H9 (cell line): ENCODE measurements at regions not wholly inside any gene's neighbourhood (a gene's known extent, or its start where the extent isn't known, plus 50 kb on each side); places are given as distances from the start of the nearest gene placed in this dataset.

Source experiments
- DNase-seq: peaks from one replicate; pipeline ENCODE4 v3.0.0-alpha.2; 2017
- H2AFZ ChIP-seq: one replicate; pipeline ENCODE4 v1.6.1; 2013; ENCODE audit warnings: mild to moderate bottlenecking, low read length, control low read depth, moderate library complexity
- H2AK5ac ChIP-seq: 2 replicates; pipeline ENCODE4 v1.6.1; 2013; ENCODE audit warnings: low read length, control low read depth, mixed read lengths; ENCODE audit not compliant: insufficient read length
- H2BK120ac ChIP-seq: one replicate; pipeline ENCODE4 v1.6.1; 2013; ENCODE audit warnings: low read depth, mild to moderate bottlenecking, low read length, control low read depth, inconsistent platforms; ENCODE audit not compliant: poor library complexity, severe bottlenecking
- H2BK12ac ChIP-seq: 2 replicates; pipeline ENCODE4 v1.6.1; 2013; ENCODE audit warnings: low read length, control low read depth, mixed read lengths, low read depth; ENCODE audit not compliant: insufficient read length
- H2BK15ac ChIP-seq: 2 replicates; pipeline ENCODE4 v1.6.1; 2013; ENCODE audit warnings: low read depth, low read length, control low read depth
- H2BK20ac ChIP-seq: one replicate; pipeline ENCODE4 v1.6.1; 2013; ENCODE audit warnings: low read depth, mild to moderate bottlenecking, low read length, control low read depth, inconsistent platforms; ENCODE audit not compliant: poor library complexity, severe bottlenecking
- H2BK5ac ChIP-seq: 2 replicates; pipeline ENCODE4 v1.6.1; 2013; ENCODE audit warnings: low read length, control low read depth, mixed read lengths; ENCODE audit not compliant: insufficient read length
- H3K14ac ChIP-seq: 2 replicates; pipeline ENCODE4 v1.6.1; 2013; ENCODE audit warnings: low read length, control low read depth; ENCODE audit not compliant: insufficient read depth
- H3K18ac ChIP-seq: 2 replicates; pipeline ENCODE4 v1.6.1; 2013; ENCODE audit warnings: low read depth, mild to moderate bottlenecking, mixed read lengths, low read length, control low read depth; ENCODE audit not compliant: insufficient read length
- H3K23ac ChIP-seq: 2 replicates; pipeline ENCODE4 v1.6.1; 2013; ENCODE audit warnings: low read length, control low read depth, mixed read lengths, low read depth; ENCODE audit not compliant: insufficient read length
- H3K23me2 ChIP-seq: 2 replicates; pipeline ENCODE4 v1.6.1; 2013; ENCODE audit warnings: low read depth, mild to moderate bottlenecking, mixed read lengths, low read length, control low read depth; ENCODE audit not compliant: insufficient read length, poor library complexity, severe bottlenecking
- H3K27ac ChIP-seq: 2 replicates; pipeline ENCODE4 v1.5.1; 2013; ENCODE audit warnings: low read length, control low read depth, mixed read lengths, low read depth; ENCODE audit not compliant: insufficient read length
- H3K27me3 ChIP-seq: 2 replicates; pipeline ENCODE4 v1.6.1; 2013; ENCODE audit warnings: low read length, control low read depth, inconsistent platforms; ENCODE audit not compliant: insufficient read depth
- H3K4ac ChIP-seq: 2 replicates; pipeline ENCODE4 v1.6.1; 2013; ENCODE audit warnings: low read depth, mild to moderate bottlenecking, control low read depth, inconsistent platforms, low read length, moderate library complexity
- H3K4me1 ChIP-seq: 2 replicates; pipeline ENCODE4 v1.6.1; 2013; ENCODE audit warnings: low read length, control low read depth, inconsistent platforms; ENCODE audit not compliant: insufficient read depth
- H3K4me2 ChIP-seq: 2 replicates; pipeline ENCODE4 v1.6.1; 2013; ENCODE audit warnings: low read length, control low read depth, mixed read lengths; ENCODE audit not compliant: insufficient read length, insufficient read depth
- H3K56ac ChIP-seq: 2 replicates; pipeline ENCODE4 v1.6.1; 2013; ENCODE audit warnings: low read depth, mild to moderate bottlenecking, mixed read lengths, low read length, control low read depth; ENCODE audit not compliant: insufficient read length
- H3K79me1 ChIP-seq: 2 replicates; pipeline ENCODE4 v1.6.1; 2013; ENCODE audit warnings: low read depth, mild to moderate bottlenecking, moderate library complexity, low read length, control low read depth, inconsistent platforms; ENCODE audit not compliant: insufficient read depth, poor library complexity, severe bottlenecking
- H3K79me2 ChIP-seq: 2 replicates; pipeline ENCODE4 v1.6.1; 2013; ENCODE audit warnings: low read length, control low read depth, inconsistent platforms; ENCODE audit not compliant: insufficient read depth
- H3K9ac ChIP-seq: 2 replicates; pipeline ENCODE4 v1.6.1; 2013; ENCODE audit warnings: low read length, control low read depth, mixed read lengths; ENCODE audit not compliant: insufficient read length; ENCODE audit errors: extremely low read depth
- H3K9me3 ChIP-seq: one replicate; pipeline ENCODE4 v1.6.1; 2013; ENCODE audit warnings: low read depth, low read length, inconsistent platforms; ENCODE audit not compliant: control insufficient read depth
- H3T11ph ChIP-seq: one replicate; pipeline ENCODE4 v1.6.1; 2013; ENCODE audit warnings: mild to moderate bottlenecking, low read length, control low read depth, inconsistent platforms
- H4K20me1 ChIP-seq: one replicate; pipeline ENCODE4 v1.6.1; 2013; ENCODE audit not compliant: control insufficient read depth, insufficient read length, insufficient read depth
- H4K5ac ChIP-seq: 2 replicates; pipeline ENCODE4 v1.6.1; 2013; ENCODE audit warnings: low read depth, mild to moderate bottlenecking, mixed read lengths, low read length, control low read depth; ENCODE audit not compliant: insufficient read length
- H4K8ac ChIP-seq: replicated peaks from 2 replicates; pipeline ENCODE4 v1.6.1; 2013; ENCODE audit warnings: low read length, control low read depth, mixed read lengths, low read depth; ENCODE audit not compliant: insufficient read length
- H4K91ac ChIP-seq: 2 replicates; pipeline ENCODE4 v1.6.1; 2013; ENCODE audit warnings: low read depth, mild to moderate bottlenecking, moderate library complexity, mixed read lengths, low read length, control low read depth; ENCODE audit not compliant: insufficient read length
- H3K27ac Mint-ChIP-seq, 3 experiments: 2 replicates in 2 of 3; 3 replicates in 1 of 3; pipeline ENCODE4 v1.8.0; 2020 to 2021; ENCODE audit warnings: mixed read lengths in 3 of 3, mild to moderate bottlenecking in 1 of 3, moderate library complexity in 1 of 3
- H3K27me3 Mint-ChIP-seq: 2 replicates; pipeline ENCODE4 v1.8.0; 2021; ENCODE audit warnings: low read depth, mild to moderate bottlenecking, moderate library complexity, mixed read lengths
- H3K36me3 Mint-ChIP-seq, 3 experiments: 2 replicates in 2 of 3; 3 replicates in 1 of 3; pipeline ENCODE4 v1.8.0; 2020 to 2021; ENCODE audit warnings: low read depth in 3 of 3, mixed read lengths in 3 of 3; ENCODE audit not compliant: insufficient read depth in 1 of 3
- H3K4me1 Mint-ChIP-seq, 2 experiments: 2 replicates each; pipeline ENCODE4 v1.8.0; 2020; ENCODE audit warnings: mixed read lengths in 2 of 2
- H3K4me3 Mint-ChIP-seq, 2 experiments: 2 replicates in 1 of 2; 3 replicates in 1 of 2; pipeline ENCODE4 v1.8.0; 2020 to 2021; ENCODE audit warnings: mild to moderate bottlenecking in 2 of 2, mixed read lengths in 2 of 2, moderate library complexity in 1 of 2
- H3K9me3 Mint-ChIP-seq, 2 experiments: 2 replicates in 1 of 2; 3 replicates in 1 of 2; pipeline ENCODE4 v1.8.0; 2020; ENCODE audit warnings: mild to moderate bottlenecking in 2 of 2, mixed read lengths in 2 of 2, moderate library complexity in 1 of 2
- WGBS: extraction: QIAGEN DNeasy Blood & Tissue Kit; methylation state at CpG from one replicate; pipeline ENCODE4 v1.1.7; 2013; ENCODE audit warnings: missing lambda C conversion rate, low lambda C conversion rate, mixed read lengths; ENCODE audit not compliant: insufficient read length; ENCODE audit errors: extremely low coverage; 5-methylcytosine and 5-hydroxymethylcytosine counted together
- TF ChIP-seq, protein P1 (sequence below): fragments of 200-600 bp; sonication (generic); conservative IDR thresholded peaks from 3 replicates; pipeline ENCODE4 v1.8.0; 2021; ENCODE audit warnings: antibody characterized with exemption, mild to moderate bottlenecking

DNA sequence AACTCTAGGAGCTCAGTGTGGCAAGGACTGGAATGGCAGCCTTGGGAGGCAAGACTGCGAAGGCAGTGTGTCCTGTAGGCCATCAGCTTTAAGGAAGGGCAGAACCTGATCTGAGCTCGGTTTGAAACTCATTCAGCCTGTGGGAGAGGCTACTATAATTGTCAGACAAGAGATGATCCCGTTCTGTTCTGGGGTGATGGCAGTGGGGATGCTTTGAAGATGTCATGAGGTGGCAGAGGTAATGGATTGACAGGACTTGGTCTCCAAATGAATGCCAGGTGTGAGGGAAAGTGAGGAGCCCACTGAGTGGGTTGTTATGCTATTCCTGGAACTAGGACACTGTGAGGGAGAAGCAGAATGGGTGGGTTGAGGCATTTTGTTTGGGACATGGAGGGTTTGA lies 144.9 kb downstream of the PJA1 start:
- Histone ChIP-seq H2BK5ac (no peak overlapping the region), H3T11ph (no peak overlapping the region), H3K9me3 (no peaks in the 10 kb centered on the region), H3K23ac (no peak overlapping the region), H3K14ac (no peak overlapping the region), H3K56ac (no peak overlapping the region), H2BK120ac (no peak overlapping the region), H3K79me1 (no peaks in the 10 kb centered on the region), H4K8ac (no peak overlapping the region), H4K20me1 (no peaks in the 10 kb centered on the region), H3K4me1 (no peaks in the 10 kb centered on the region; the same call in 1 of the 2 replicates), H3K79me2 (0 out of 2 replicates have a peak, but pooled peaks cover 2% of the 10 kb centered on the region), H3K4ac (no peak overlapping the region), H3K18ac (no peak overlapping the region), H2BK12ac (no peak overlapping the region), H3K9ac (no peak overlapping the region), H3K23me2 (no peaks in the 10 kb centered on the region), H3K27ac (no peak overlapping the region), H4K5ac (no peak overlapping the region), H2AK5ac (no peak overlapping the region), H2BK20ac (no peak overlapping the region), H2AFZ (no peak overlapping the region), H3K27me3 (no peaks in the 10 kb centered on the region), H4K91ac (no peak overlapping the region), H3K4me2 (no peak overlapping the region), H2BK15ac (no peak overlapping the region)
- H3K27ac Mint-ChIP-seq: no peak overlapping the region
- H3K27me3 Mint-ChIP-seq: peaks cover 4% of the 10 kb centered on the region; the same call in 1 of the 2 replicates
- H3K4me1 Mint-ChIP-seq: peaks cover 2 to 3% of the 10 kb centered on the region in 2 experiments; a peak in 1 of 4 replicates
- WGBS: no CpG with 5 or more reads among the region's 3 CpGs
- TF ChIP-seq, protein P1, sequence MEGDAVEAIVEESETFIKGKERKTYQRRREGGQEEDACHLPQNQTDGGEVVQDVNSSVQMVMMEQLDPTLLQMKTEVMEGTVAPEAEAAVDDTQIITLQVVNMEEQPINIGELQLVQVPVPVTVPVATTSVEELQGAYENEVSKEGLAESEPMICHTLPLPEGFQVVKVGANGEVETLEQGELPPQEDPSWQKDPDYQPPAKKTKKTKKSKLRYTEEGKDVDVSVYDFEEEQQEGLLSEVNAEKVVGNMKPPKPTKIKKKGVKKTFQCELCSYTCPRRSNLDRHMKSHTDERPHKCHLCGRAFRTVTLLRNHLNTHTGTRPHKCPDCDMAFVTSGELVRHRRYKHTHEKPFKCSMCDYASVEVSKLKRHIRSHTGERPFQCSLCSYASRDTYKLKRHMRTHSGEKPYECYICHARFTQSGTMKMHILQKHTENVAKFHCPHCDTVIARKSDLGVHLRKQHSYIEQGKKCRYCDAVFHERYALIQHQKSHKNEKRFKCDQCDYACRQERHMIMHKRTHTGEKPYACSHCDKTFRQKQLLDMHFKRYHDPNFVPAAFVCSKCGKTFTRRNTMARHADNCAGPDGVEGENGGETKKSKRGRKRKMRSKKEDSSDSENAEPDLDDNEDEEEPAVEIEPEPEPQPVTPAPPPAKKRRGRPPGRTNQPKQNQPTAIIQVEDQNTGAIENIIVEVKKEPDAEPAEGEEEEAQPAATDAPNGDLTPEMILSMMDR: no peak
- H3K36me3 Mint-ChIP-seq: no peaks in the 10 kb centered on the region
- DNase-seq: no peak
- H3K9me3 Mint-ChIP-seq: peaks cover 42 to 43% of the 10 kb centered on the region in 2 experiments
- H3K4me3 Mint-ChIP-seq: no peak overlapping the region
